ENCODE measurements at regions not wholly inside any gene's neighbourhood (a gene's known extent, or its start where the extent isn't known, plus 50 kb on each side); places are given as distances from the start of the nearest gene placed in this dataset.

- no peak for TF ChIP-seq CTCF (conservative IDR thresholded peaks at IDR 0.05 in 1 of 2, IDR thresholded peaks at IDR 0.05 in 1 of 2; ENCODE audit: extremely low read depth in 1 of 2, insufficient read depth in 1 of 2, low read depth in 1 of 2, low read length in 2 of 2)
- no peak for TF ChIP-seq EZH2 (IDR thresholded peaks at IDR 0.05; ENCODE audit: borderline replicate concordance, low read length)
These were observed 50.0 kb upstream of the SHH start for GRCh38 chr7:155862123-155862892.

Measured in mammary epithelial cell (primary cell).